Lung (tissue), 11 donors: ENCODE measurements at regions not wholly inside any gene's neighbourhood (a gene's known extent, or its start where the extent isn't known, plus 50 kb on each side); places are given as distances from the start of the nearest gene placed in this dataset.

ENCODE experiments used
- ATAC-seq: fragments of 200-7000 bp; cut with Tn5 transposase; one replicate; pipeline ENCODE4 v1.9.1; 2020; ENCODE audit warnings: moderate number of reproducible peaks; ENCODE audit not compliant: insufficient read depth, low FRiP score
- DNase-seq, 3 donors: peaks; one replicate each; pipeline ENCODE4 v3.0.0-alpha.2; 2013 to 2017
- H3K27ac ChIP-seq, 2 donors: one replicate each; pipeline ENCODE4 v1.5.1; 2013; ENCODE audit warnings: mild to moderate bottlenecking in 2 of 2, moderate library complexity in 2 of 2, control low read depth in 1 of 2, inconsistent platforms in 1 of 2, low read depth in 1 of 2, low read length in 1 of 2
- H3K27me3 ChIP-seq, 3 donors: one replicate each; pipeline ENCODE4 v1.5.1; 2013; ENCODE audit warnings: low read length in 2 of 3; ENCODE audit not compliant: control insufficient read depth in 3 of 3, insufficient read depth in 3 of 3
- H3K36me3 ChIP-seq, 4 donors: one replicate each; pipeline ENCODE4 v1.5.1; 2013; ENCODE audit warnings: low read length in 4 of 4, mild to moderate bottlenecking in 1 of 4, moderate library complexity in 1 of 4; ENCODE audit not compliant: control insufficient read depth in 4 of 4, insufficient read depth in 4 of 4
- H3K4me1 ChIP-seq, 5 donors: one replicate each; pipeline ENCODE4 v1.5.1; 2013; ENCODE audit warnings: low read length in 5 of 5, mild to moderate bottlenecking in 2 of 5, moderate library complexity in 1 of 5; ENCODE audit not compliant: control insufficient read depth in 5 of 5, insufficient read depth in 5 of 5
- H3K4me3 ChIP-seq: one replicate; pipeline ENCODE4 v1.5.1; 2013; ENCODE audit warnings: mild to moderate bottlenecking, control low read depth, moderate library complexity
- H3K9ac ChIP-seq, 2 donors: one replicate each; pipeline ENCODE4 v1.5.1; 2013; ENCODE audit warnings: low read length in 2 of 2, control low read depth in 1 of 2; ENCODE audit not compliant: insufficient read depth in 1 of 2
- H3K9me3 ChIP-seq, 4 donors: one replicate each; pipeline ENCODE4 v1.5.1; 2013; ENCODE audit warnings: low read length in 3 of 4, mild to moderate bottlenecking in 1 of 4, moderate library complexity in 1 of 4; ENCODE audit not compliant: control insufficient read depth in 4 of 4, insufficient read depth in 3 of 4
- CTCF ChIP-seq: IDR thresholded peaks from 2 replicates; pipeline ENCODE4 v1.5.1; 2012; ENCODE audit warnings: mild to moderate bottlenecking; ENCODE audit errors: control extremely low read depth, extremely low read depth
- WGBS, 2 donors: extraction: QIAGEN DNeasy Blood & Tissue Kit; methylation state at CpG; one replicate each; pipeline ENCODE4 v1.1.7; 2013; 5-methylcytosine and 5-hydroxymethylcytosine counted together
- donor health status: control.
- donor health status: control.
- donor health status: Bipolar disorder and iron deficiency.
- donor health status: healthy.
- donor health status: DM: yes; HTN: yes; CAD: no.

- no peaks in the 10 kb centered on the region for H3K27me3 ChIP-seq
- no peak for DNase-seq
Observed at GRCh38 chr14:104509673-104510072, 69.9 kb upstream of the C14orf180 start.

GRCh38 chr14:104510216-104510615 is 69.3 kb upstream of the C14orf180 start:
- Histone ChIP-seq H3K4me1 (no peaks in the 10 kb centered on the region), H3K27ac (no peak overlapping the region), H3K36me3 (no peaks in the 10 kb centered on the region), H3K27me3 (no peaks in the 10 kb centered on the region), H3K9me3 (peaks cover 0 to 5% (median 0%) of the 10 kb centered on the region in 4 donors), H3K4me3 (no peak overlapping the region), H3K9ac (no peak overlapping the region)
- WGBS, 2 donors: 45 to 63% methylated on average over 3 of the region's 3 CpGs
- DNase-seq: no peak
- no peak for ATAC-seq
- no peak for TF ChIP-seq CTCF

More at GRCh38 chr14:104509673-104510072, 69.9 kb upstream of the C14orf180 start:
- no peaks in the 10 kb centered on the region for H3K4me1 ChIP-seq
- no peak for ATAC-seq
- TF ChIP-seq CTCF: no peak
- H3K27ac ChIP-seq: no peak overlapping the region
- H3K9me3 ChIP-seq: peaks cover 0 to 4% (median 0%) of the 10 kb centered on the region in 4 donors
- 72 to 74% methylated on average over 12 of the region's 12 CpGs for WGBS, 2 donors
- H3K9ac ChIP-seq: no peak overlapping the region
- no peak overlapping the region for H3K4me3 ChIP-seq
- no peaks in the 10 kb centered on the region for H3K36me3 ChIP-seq

- 83 to 87% methylated on average over 32 of the region's 32 CpGs for WGBS, 2 donors
- Histone ChIP-seq H3K27ac (no peak overlapping the region), H3K9me3 (peaks cover 0 to 13% (median 0%) of the 10 kb centered on the region in 4 donors), H3K27me3 (no peaks in the 10 kb centered on the region), H3K4me1 (no peaks in the 10 kb centered on the region), H3K36me3 (no peaks in the 10 kb centered on the region), H3K9ac (no peak overlapping the region), H3K4me3 (no peak overlapping the region)
- DNase-seq: no peak
- TF ChIP-seq CTCF: no peak
- ATAC-seq: no peak
Observed at GRCh38 chr14:104510794-104511611, 68.6 kb upstream of the C14orf180 start.
